HepG2 (cell line): ENCODE measurements at regions not wholly inside any gene's neighbourhood (a gene's known extent, or its start where the extent isn't known, plus 50 kb on each side); places are given as distances from the start of the nearest gene placed in this dataset.

ENCODE experiments used
- ATAC-seq: fragments of 200-7000 bp; cut with Tn5 transposase; 3 replicates; pipeline ENCODE4 v1.9.1; 2020; ENCODE audit warnings: mild to moderate bottlenecking, moderate library complexity
- BruUV-seq: library from RNA; stranded (reverse); fragments of 400-500 nt; replicated peaks from 2 replicates; lab custom pipeline; 2021; lab: Mats Ljungman, UMichigan
- CTCF ChIA-PET: fragments of 300-600 bp; formaldehyde crosslinking; extraction: SDS; loops from one replicate; lab custom pipeline; 2021; ENCODE audit warnings: low total read pairs, inconsistent platforms, low intra/inter-chr PET ratio; lab: Yijun Ruan, JAX
- POLR2A ChIA-PET: fragments of 350-600 bp; sonication (Branson Sonifier 250); formaldehyde crosslinking; loops from one replicate; lab custom pipeline; 2020; ENCODE audit warnings: antibody characterized with exemption, inconsistent platforms; lab: Yijun Ruan, JAX
- DNase-seq: peaks from one replicate; pipeline ENCODE4 v3.0.0-alpha.2; 2015; ENCODE audit warnings: low spot score
- FAIRE-seq: peaks from 3 replicates; lab custom pipeline; 2011; peaks lifted over from hg19 to GRCh38; lab: Jason Lieb, UNC
- H2AFZ ChIP-seq: one replicate; pipeline ENCODE4 v1.6.1; 2011; ENCODE audit warnings: low read length, inconsistent platforms
- H3K27ac ChIP-seq: fragments of 300-600 bp; 3 replicates; pipeline ENCODE4 v1.8.0; 2011; ENCODE audit warnings: mixed run types, mild to moderate bottlenecking, mixed read lengths, low read length, inconsistent platforms; ENCODE audit not compliant: insufficient read depth; ENCODE audit errors: extremely low read length
- H3K27me3 ChIP-seq, 2 experiments: fragments of 200-600 bp in 1 of 2; 2 replicates in 1 of 2; 3 replicates in 1 of 2; pipeline versions ENCODE4 v1.6.0 to v1.8.0; 2011; ENCODE audit warnings: low read length in 2 of 2, mild to moderate bottlenecking in 2 of 2, moderate library complexity in 2 of 2, inconsistent platforms in 1 of 2; ENCODE audit not compliant: insufficient read depth in 2 of 2, control insufficient read depth in 1 of 2
- H3K36me3 ChIP-seq, 2 experiments: fragments of 200-600 bp in 1 of 2; replicated peaks in 1 of 2; 2 replicates in 1 of 2; 3 replicates in 1 of 2; pipeline versions ENCODE4 v1.5.1 to v1.8.0; 2011; ENCODE audit warnings: low read length in 2 of 2, inconsistent platforms in 1 of 2; ENCODE audit not compliant: insufficient read depth in 2 of 2, control insufficient read depth in 1 of 2
- H3K4me1 ChIP-seq: 2 replicates; pipeline ENCODE4 v1.5.1; 2012; ENCODE audit warnings: low read length, inconsistent platforms; ENCODE audit not compliant: insufficient read depth
- H3K4me2 ChIP-seq: 2 replicates; pipeline ENCODE4 v1.6.0; 2011; ENCODE audit warnings: low read depth, low read length, inconsistent platforms
- H3K4me3 ChIP-seq, 3 experiments: fragments of 200-600 bp in 1 of 3; sonication (generic), shearing (Covaris generic) in 1 of 3; replicated peaks in 1 of 3; 2 replicates each; pipeline ENCODE4 v1.5.1; 2011 to 2016; ENCODE audit warnings: low read length in 3 of 3, inconsistent platforms in 2 of 3, low read depth in 2 of 3, mild to moderate bottlenecking in 2 of 3, control low read depth in 1 of 3, mixed read lengths in 1 of 3; ENCODE audit not compliant: insufficient read depth in 1 of 3
- H3K79me2 ChIP-seq: one replicate; pipeline ENCODE4 v1.6.1; 2011; ENCODE audit warnings: low read length, inconsistent platforms; ENCODE audit not compliant: insufficient read depth
- H3K9ac ChIP-seq: 2 replicates; pipeline ENCODE4 v1.6.0; 2011; ENCODE audit warnings: mild to moderate bottlenecking, low read depth, low read length, inconsistent platforms; ENCODE audit not compliant: insufficient read depth
- H3K9me3 ChIP-seq: 2 replicates; pipeline ENCODE4 v1.5.1; 2012; ENCODE audit warnings: mild to moderate bottlenecking, low read length
- H4K20me1 ChIP-seq: 2 replicates; pipeline ENCODE4 v1.6.0; 2011; ENCODE audit warnings: inconsistent platforms, mild to moderate bottlenecking, low read length, moderate library complexity; ENCODE audit not compliant: insufficient read depth
- CAMTA2 ChIP-seq: sonication (generic); formaldehyde crosslinking; IDR thresholded peaks from 2 replicates; pipeline ENCODE4 v1.4.0; 2020; ENCODE audit warnings: mild to moderate bottlenecking, missing genetic modification reagents, borderline replicate concordance
- CBX1 ChIP-seq: IDR thresholded peaks from one replicate; pipeline ENCODE4 v1.6.1; 2016; ENCODE audit warnings: antibody characterized with exemption, low read depth
- GTF2F1 ChIP-seq: fragments of 150-350 bp; IDR thresholded peaks from 2 replicates; pipeline ENCODE4 v1.6.1; 2014; ENCODE audit warnings: low read length
- HNF4G ChIP-seq, 2 experiments: sonication (generic) in 1 of 2; formaldehyde crosslinking in 1 of 2; IDR thresholded peaks; 2 replicates each; pipeline versions ENCODE4 v1.4.0 to v1.6.1; 2011 to 2020; ENCODE audit warnings: borderline replicate concordance in 2 of 2, low read depth in 2 of 2, mild to moderate bottlenecking in 2 of 2, low read length in 1 of 2, missing genetic modification reagents in 1 of 2, moderate library complexity in 1 of 2
- JARID2 ChIP-seq: sonication (generic); formaldehyde crosslinking; IDR thresholded peaks from 2 replicates; pipeline ENCODE4 v1.8.1; 2023; ENCODE audit warnings: missing genetic modification reagents, inconsistent platforms; ENCODE audit not compliant: insufficient replicate concordance
- KMT2B ChIP-seq: IDR thresholded peaks from 2 replicates; pipeline ENCODE4 v1.6.1; 2016; ENCODE audit warnings: missing genetic modification reagents, missing compliant biosample characterization
- NCOA1 ChIP-seq: sonication (generic); formaldehyde crosslinking; IDR thresholded peaks from 2 replicates; pipeline ENCODE4 v1.9.0; 2021; ENCODE audit warnings: missing genetic modification reagents
- NKX3-1 ChIP-seq: sonication (generic); formaldehyde crosslinking; IDR thresholded peaks from 2 replicates; pipeline ENCODE4 v1.5.0; 2020; ENCODE audit warnings: missing genetic modification reagents
- NR1H2 ChIP-seq: sonication (generic); formaldehyde crosslinking; IDR thresholded peaks from 2 replicates; pipeline ENCODE4 v1.8.1; 2022; ENCODE audit warnings: low read depth, missing genetic modification reagents, borderline replicate concordance
- PCBP1 ChIP-seq: fragments of 200-400 bp; formaldehyde crosslinking; IDR thresholded peaks from 2 replicates; pipeline ENCODE4 v1.6.1; 2017; ENCODE audit warnings: mild to moderate bottlenecking, low read depth, low read length, borderline replicate concordance
- SIN3A ChIP-seq: IDR thresholded peaks from 2 replicates; pipeline ENCODE4 v1.6.1; 2011; ENCODE audit warnings: low read depth, mild to moderate bottlenecking, control low read depth, low read length, borderline replicate concordance
- SIN3B ChIP-seq: fragments of 150-350 bp; IDR thresholded peaks from 2 replicates; pipeline ENCODE4 v1.6.1; 2014; ENCODE audit warnings: low read length
- ZNF431 ChIP-seq: sonication (generic); formaldehyde crosslinking; IDR thresholded peaks from 2 replicates; pipeline ENCODE4 v1.9.0; 2022; ENCODE audit warnings: missing genetic modification reagents, low read depth, mild to moderate bottlenecking, borderline replicate concordance
- ZNF615 ChIP-seq: sonication (generic); formaldehyde crosslinking; IDR thresholded peaks from 2 replicates; pipeline ENCODE4 v1.5.0; 2020; ENCODE audit warnings: mild to moderate bottlenecking, missing genetic modification reagents, borderline replicate concordance
- ZNF883 ChIP-seq: sonication (generic); formaldehyde crosslinking; IDR thresholded peaks from 2 replicates; pipeline ENCODE4 v1.5.1; 2020; ENCODE audit warnings: mild to moderate bottlenecking, missing genetic modification reagents; ENCODE audit errors: not compliant biosample characterization
- ZNF891 ChIP-seq: sonication (generic); formaldehyde crosslinking; IDR thresholded peaks from 2 replicates; pipeline ENCODE4 v1.5.0; 2020; ENCODE audit warnings: mild to moderate bottlenecking, missing genetic modification reagents
- WGBS: methylation state at CpG from one replicate; pipeline ENCODE4 v1.1.6; 2017; ENCODE audit warnings: low lambda C conversion rate; 5-methylcytosine and 5-hydroxymethylcytosine counted together
- in situ Hi-C: cut with HindIII; loops from 2 replicates; pipeline ENCODE4 v1.10.0; 2017; ENCODE audit warnings: low pct_unique_long_range_greater_than_20kb; ENCODE audit not compliant: extremely low pct_ligation_motif_present
- intact Hi-C: fragments of 100-400 bp; cut with micrococcal nuclease; formaldehyde crosslinking; loops from one replicate; pipeline ENCODE4 v1.10.0; 2022; ENCODE audit not compliant: unreplicated experiment

DNA sequence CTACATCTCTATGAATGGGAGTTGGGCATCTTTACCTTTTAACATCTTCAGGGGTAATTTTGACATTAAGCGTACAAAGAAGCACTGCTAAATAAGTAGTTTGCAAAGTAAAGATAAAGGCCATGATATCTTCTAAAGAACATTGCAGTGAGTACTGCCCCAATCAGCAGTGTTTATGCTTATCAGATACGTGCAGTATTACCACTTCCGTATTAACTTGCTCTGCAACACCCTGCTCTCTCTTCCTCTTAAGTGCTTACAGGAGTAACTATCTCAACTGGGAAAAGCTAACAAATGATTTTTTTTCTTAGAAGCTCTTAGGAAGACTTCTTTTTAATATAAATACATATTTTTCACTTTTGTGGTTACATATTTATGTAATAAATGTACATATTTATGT, 793.7 kb upstream of the SLC10A2 start:
- no peaks in the 10 kb centered on the region for H3K36me3 ChIP-seq
- H3K79me2 ChIP-seq: no peaks in the 10 kb centered on the region
- H4K20me1 ChIP-seq: no peaks in the 10 kb centered on the region
- intact Hi-C loops: no loop called here
- POLR2A ChIA-PET: no interaction called here
- WGBS: 21% methylated on average over 3 of the region's 3 CpGs
- no peak overlapping the region for H3K4me2 ChIP-seq
- H3K4me1 ChIP-seq: no peaks in the 10 kb centered on the region
- no peak overlapping the region for H3K4me3 ChIP-seq
- H2AFZ ChIP-seq: no peak overlapping the region
- TF ChIP-seq ZNF891 (CRISPR knock-in tag) (no peak), SIN3B (no peak), JARID2 (no peak)
- TF ChIP-seq, all 625 proteins: peak for 0
- H3K27ac ChIP-seq: no peak overlapping the region
- no peaks in the 10 kb centered on the region; a peak in 1 of 5 replicates for H3K27me3 ChIP-seq
- in situ Hi-C loops: no loop called here
- peaks cover 6% of the 10 kb centered on the region; the same call in 1 of the 2 replicates for H3K9me3 ChIP-seq
- no TSS peak for BruUV-seq
- no peak overlapping the region for H3K9ac ChIP-seq
- FAIRE-seq: no peak
- ATAC-seq: no peak
- CTCF ChIA-PET: no interaction called here
- no peak for DNase-seq

GRCh38 chr13:103852036-103852435, 785.8 kb upstream of the SLC10A2 start:
- Histone ChIP-seq H3K79me2 (no peaks in the 10 kb centered on the region), H3K9ac (no peak overlapping the region), H3K27ac (no peak overlapping the region), H4K20me1 (no peaks in the 10 kb centered on the region), H3K27me3 (no peaks in the 10 kb centered on the region)
- CTCF ChIA-PET: no interaction called here
- no peak for FAIRE-seq
- in situ Hi-C loops: no loop called here
- TF ChIP-seq SIN3A: no peak
- no peak for TF ChIP-seq ZNF431 (CRISPR knock-in tag)
- TF ChIP-seq NCOA1 (CRISPR knock-in tag): no peak
- no peak for TF ChIP-seq CAMTA2 (CRISPR knock-in tag)
- TF ChIP-seq NR1H2 (CRISPR knock-in tag): no peak
- TF ChIP-seq CBX1: no peak
- no peak for TF ChIP-seq ZNF883 (CRISPR knock-in tag)
- TF ChIP-seq ZNF615: no peak
- no peak for TF ChIP-seq GTF2F1
- TF ChIP-seq HNF4G (IDR thresholded peaks at IDR 0.05; ENCODE audit: borderline replicate concordance, low read depth, low read length): no peak
- no peak for TF ChIP-seq HNF4G (CRISPR knock-in tag; IDR thresholded peaks at IDR 0.05; ENCODE audit: borderline replicate concordance, low read depth)
- no peak for TF ChIP-seq KMT2B (CRISPR knock-in tag)
- no peak for TF ChIP-seq NKX3-1
- TF ChIP-seq PCBP1: no peak
- TF ChIP-seq, all 625 proteins: peak for 0
- POLR2A ChIA-PET: no interaction called here
- H3K4me3 ChIP-seq: no peak overlapping the region
- no TSS peak for BruUV-seq
- H3K9me3 ChIP-seq: peaks cover 58% of the 10 kb centered on the region
- ATAC-seq (no peak), DNase-seq (no peak)
- 0% methylated on average over 5 of the region's 5 CpGs for WGBS
- no peak overlapping the region for H3K4me2 ChIP-seq
- H3K4me1 ChIP-seq: no peaks in the 10 kb centered on the region
- H2AFZ ChIP-seq: no peak overlapping the region
- intact Hi-C loops: no loop called here
- no peaks in the 10 kb centered on the region for H3K36me3 ChIP-seq
